ENCODE measurements at regions not wholly inside any gene's neighbourhood (a gene's known extent, or its start where the extent isn't known, plus 50 kb on each side); places are given as distances from the start of the nearest gene placed in this dataset.

DNA sequence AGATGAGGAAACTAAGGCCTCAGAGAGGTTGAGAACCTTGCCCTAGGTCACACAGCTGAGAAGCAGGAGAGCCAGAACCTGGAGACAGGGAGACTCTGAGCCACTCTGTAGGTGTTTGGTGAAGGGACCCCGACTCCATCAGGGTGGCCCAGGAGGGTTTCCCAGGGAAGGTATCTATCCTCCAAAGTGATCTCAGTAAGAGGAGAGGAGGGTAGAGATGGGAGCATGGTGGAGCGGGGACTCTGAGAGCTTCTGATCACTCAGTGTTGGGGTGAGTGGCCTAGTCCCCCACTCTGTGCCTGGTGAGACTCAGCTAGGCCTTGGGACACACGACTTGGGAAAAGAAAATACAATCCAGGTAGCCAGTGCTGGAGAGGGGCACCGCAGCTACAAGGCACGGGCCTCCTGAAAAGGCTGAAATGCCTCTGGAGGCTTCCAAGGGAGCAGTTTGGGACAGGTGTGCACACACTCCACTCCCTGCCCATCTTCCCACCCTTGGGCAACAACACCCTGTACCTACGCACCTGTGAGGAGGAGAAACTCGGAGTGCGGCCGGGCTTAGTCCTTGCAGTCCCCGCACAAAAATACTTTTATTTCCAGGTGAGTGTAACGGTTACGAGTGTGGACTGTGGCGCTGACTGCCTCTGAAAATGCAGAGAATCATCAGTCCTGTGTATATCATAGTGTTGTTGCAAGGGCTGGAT, 80.8 kb downstream of the CAMK2N1 start:
- no peak for DNase-seq (ENCODE audit: low read depth in 4 of 4, low spot score in 2 of 4)

All from left renal cortex interstitium (tissue), 4 donors.